ENCODE measurements at regions not wholly inside any gene's neighbourhood (a gene's known extent, or its start where the extent isn't known, plus 50 kb on each side); places are given as distances from the start of the nearest gene placed in this dataset.

- ATAC-seq (ENCODE audit: insufficient number of reproducible peaks, low FRiP score, low read depth), result no peak
- Histone ChIP-seq H3K9me3 (no peaks in the 10 kb centered on the region), H3K27ac (no peak overlapping the region), H3K4me3 (no peak overlapping the region), H3K36me3 (no peaks in the 10 kb centered on the region), H3K27me3 (replicated peaks; ENCODE audit: insufficient read depth) (no peaks in the 10 kb centered on the region), H3K4me1 (ENCODE audit: control insufficient read depth in 1 of 2, low read depth in 2 of 2) (peaks cover 3 to 13% of the 10 kb centered on the region in 2 donors)
- DNase-seq (ENCODE audit: low spot score), result no peak
- no peak for TF ChIP-seq CTCF (IDR thresholded peaks at IDR 0.05)
Observed at GRCh38 chr1:231108516-231109302, 53.1 kb upstream of the TRIM67 start.

GRCh38 chr1:231107600-231108326, 54.1 kb upstream of the TRIM67 start:
- no peak overlapping the region for H3K4me3 ChIP-seq
- no peaks in the 10 kb centered on the region for H3K27me3 ChIP-seq (replicated peaks; ENCODE audit: insufficient read depth)
- TF ChIP-seq CTCF (IDR thresholded peaks at IDR 0.05), result no peak
- H3K27ac ChIP-seq, result no peak overlapping the region
- no peaks in the 10 kb centered on the region for H3K36me3 ChIP-seq
- ATAC-seq (ENCODE audit: insufficient number of reproducible peaks, low FRiP score, low read depth) (no peak), DNase-seq (ENCODE audit: low spot score) (no peak)
- no peaks in the 10 kb centered on the region for H3K9me3 ChIP-seq
- peaks cover 3 to 13% of the 10 kb centered on the region in 2 donors for H3K4me1 ChIP-seq (ENCODE audit: control insufficient read depth in 1 of 2, low read depth in 2 of 2)

GRCh38 chr1:231107151-231107550, 54.7 kb upstream of the TRIM67 start:
- Histone ChIP-seq H3K4me1 (ENCODE audit: control insufficient read depth in 1 of 2, low read depth in 2 of 2) (peaks cover 3 to 13% of the 10 kb centered on the region in 2 donors), H3K27me3 (replicated peaks; ENCODE audit: insufficient read depth) (no peaks in the 10 kb centered on the region), H3K36me3 (no peaks in the 10 kb centered on the region), H3K27ac (no peak overlapping the region), H3K9me3 (no peaks in the 10 kb centered on the region), H3K4me3 (no peak overlapping the region)
- ATAC-seq (ENCODE audit: insufficient number of reproducible peaks, low FRiP score, low read depth) (no peak), DNase-seq (ENCODE audit: low spot score) (no peak)
- TF ChIP-seq CTCF (IDR thresholded peaks at IDR 0.05), result no peak

- peak; percentile 98 for ATAC-seq (ENCODE audit: insufficient number of reproducible peaks, low FRiP score, low read depth)
- no peaks in the 10 kb centered on the region for H3K36me3 ChIP-seq
Observed at GRCh38 chr1:231106347-231106746, 55.5 kb upstream of the TRIM67 start.

More at GRCh38 chr1:231106347-231106746, 55.5 kb upstream of the TRIM67 start:
- TF ChIP-seq CTCF (IDR thresholded peaks at IDR 0.05), result no peak
- Histone ChIP-seq H3K27ac (no peak overlapping the region), H3K4me1 (ENCODE audit: control insufficient read depth in 1 of 2, low read depth in 2 of 2) (peaks cover 3 to 13% of the 10 kb centered on the region in 2 donors), H3K9me3 (no peaks in the 10 kb centered on the region), H3K4me3 (no peak overlapping the region), H3K27me3 (replicated peaks; ENCODE audit: insufficient read depth) (no peaks in the 10 kb centered on the region)
- no peak for DNase-seq (ENCODE audit: low spot score)

All from thoracic aorta (tissue), 2 donors.